ENCODE measurements at regions not wholly inside any gene's neighbourhood (a gene's known extent, or its start where the extent isn't known, plus 50 kb on each side); places are given as distances from the start of the nearest gene placed in this dataset.
"Not testable (repeated sequence)": the region's sequence is repeated elsewhere in the genome, so short reads cannot be mapped to it uniquely, and the experiment has no call there.

- H3K27me3 Mint-ChIP-seq (ENCODE audit: low read depth); H3K4me1 Mint-ChIP-seq (ENCODE audit: low read depth); H3K36me3 Mint-ChIP-seq (ENCODE audit: low read depth); H3K9me3 Mint-ChIP-seq (ENCODE audit: low read depth); H3K4me3 Mint-ChIP-seq (ENCODE audit: unreplicated experiment); H3K27ac Mint-ChIP-seq (ENCODE audit: unreplicated experiment); DNase-seq (ENCODE audit: low spot score): not testable (repeated sequence)
Measured at GRCh38 chr16:33583702-33584101, 124.3 kb downstream of the TP53TG3F start.

- not testable (repeated sequence) for DNase-seq (ENCODE audit: low spot score); H3K4me3 Mint-ChIP-seq (ENCODE audit: unreplicated experiment); H3K4me1 Mint-ChIP-seq (ENCODE audit: low read depth); H3K27me3 Mint-ChIP-seq (ENCODE audit: low read depth); H3K36me3 Mint-ChIP-seq (ENCODE audit: low read depth); H3K27ac Mint-ChIP-seq (ENCODE audit: unreplicated experiment); H3K9me3 Mint-ChIP-seq (ENCODE audit: low read depth)
Measured at GRCh38 chr16:33588589-33588988, 129.2 kb downstream of the TP53TG3F start.

GRCh38 chr16:33593344-33593743 is 133.9 kb downstream of the TP53TG3F start:
- DNase-seq (ENCODE audit: low spot score); H3K27ac Mint-ChIP-seq (ENCODE audit: unreplicated experiment); H3K27me3 Mint-ChIP-seq (ENCODE audit: low read depth); H3K36me3 Mint-ChIP-seq (ENCODE audit: low read depth); H3K9me3 Mint-ChIP-seq (ENCODE audit: low read depth); H3K4me1 Mint-ChIP-seq (ENCODE audit: low read depth); H3K4me3 Mint-ChIP-seq (ENCODE audit: unreplicated experiment): not testable (repeated sequence)

- DNase-seq (ENCODE audit: low spot score); H3K4me1 Mint-ChIP-seq (ENCODE audit: low read depth); H3K9me3 Mint-ChIP-seq (ENCODE audit: low read depth); H3K27me3 Mint-ChIP-seq (ENCODE audit: low read depth); H3K36me3 Mint-ChIP-seq (ENCODE audit: low read depth); H3K4me3 Mint-ChIP-seq (ENCODE audit: unreplicated experiment); H3K27ac Mint-ChIP-seq (ENCODE audit: unreplicated experiment): not testable (repeated sequence)
Measured at GRCh38 chr16:33595074-33595473, 135.7 kb downstream of the TP53TG3F start.

- not testable (repeated sequence) for H3K4me1 Mint-ChIP-seq (ENCODE audit: low read depth); H3K36me3 Mint-ChIP-seq (ENCODE audit: low read depth); H3K9me3 Mint-ChIP-seq (ENCODE audit: low read depth); H3K27ac Mint-ChIP-seq (ENCODE audit: unreplicated experiment); DNase-seq (ENCODE audit: low spot score); H3K4me3 Mint-ChIP-seq (ENCODE audit: unreplicated experiment); H3K27me3 Mint-ChIP-seq (ENCODE audit: low read depth)
Measured at GRCh38 chr16:33601029-33601428, 141.6 kb downstream of the TP53TG3F start.

GRCh38 chr16:33623535-33624077 is 164.2 kb downstream of the TP53TG3F start:
- H3K27me3 Mint-ChIP-seq (ENCODE audit: low read depth); H3K4me3 Mint-ChIP-seq (ENCODE audit: unreplicated experiment); H3K4me1 Mint-ChIP-seq (ENCODE audit: low read depth); DNase-seq (ENCODE audit: low spot score); H3K27ac Mint-ChIP-seq (ENCODE audit: unreplicated experiment); H3K36me3 Mint-ChIP-seq (ENCODE audit: low read depth): not testable (repeated sequence)
- H3K9me3 Mint-ChIP-seq (ENCODE audit: low read depth): peaks cover 12% of the 10 kb centered on the region

- not testable (repeated sequence) for DNase-seq (ENCODE audit: low spot score); H3K27me3 Mint-ChIP-seq (ENCODE audit: low read depth); H3K4me1 Mint-ChIP-seq (ENCODE audit: low read depth); H3K27ac Mint-ChIP-seq (ENCODE audit: unreplicated experiment); H3K4me3 Mint-ChIP-seq (ENCODE audit: unreplicated experiment); H3K36me3 Mint-ChIP-seq (ENCODE audit: low read depth)
- peaks cover 15% of the 10 kb centered on the region for H3K9me3 Mint-ChIP-seq (ENCODE audit: low read depth)
Measured at GRCh38 chr16:33628895-33629294, 169.5 kb downstream of the TP53TG3F start.

GRCh38 chr16:33631713-33632112 is 172.3 kb downstream of the TP53TG3F start:
- not testable (repeated sequence) for H3K4me3 Mint-ChIP-seq (ENCODE audit: unreplicated experiment); H3K27ac Mint-ChIP-seq (ENCODE audit: unreplicated experiment); H3K4me1 Mint-ChIP-seq (ENCODE audit: low read depth); H3K27me3 Mint-ChIP-seq (ENCODE audit: low read depth); DNase-seq (ENCODE audit: low spot score); H3K36me3 Mint-ChIP-seq (ENCODE audit: low read depth)
- H3K9me3 Mint-ChIP-seq (ENCODE audit: low read depth): peaks cover 14% of the 10 kb centered on the region

- not testable (repeated sequence) for H3K4me3 Mint-ChIP-seq (ENCODE audit: unreplicated experiment); H3K4me1 Mint-ChIP-seq (ENCODE audit: low read depth); H3K27ac Mint-ChIP-seq (ENCODE audit: unreplicated experiment); H3K36me3 Mint-ChIP-seq (ENCODE audit: low read depth); H3K27me3 Mint-ChIP-seq (ENCODE audit: low read depth); DNase-seq (ENCODE audit: low spot score)
- H3K9me3 Mint-ChIP-seq (ENCODE audit: low read depth): peaks cover 10% of the 10 kb centered on the region
Measured at GRCh38 chr16:33634057-33634456, 174.6 kb downstream of the TP53TG3F start.

- not testable (repeated sequence) for H3K36me3 Mint-ChIP-seq (ENCODE audit: low read depth); H3K9me3 Mint-ChIP-seq (ENCODE audit: low read depth); H3K4me1 Mint-ChIP-seq (ENCODE audit: low read depth); H3K27ac Mint-ChIP-seq (ENCODE audit: unreplicated experiment); H3K4me3 Mint-ChIP-seq (ENCODE audit: unreplicated experiment); DNase-seq (ENCODE audit: low spot score); H3K27me3 Mint-ChIP-seq (ENCODE audit: low read depth)
Measured at GRCh38 chr16:33636760-33637159, 177.3 kb downstream of the TP53TG3F start.

- H3K36me3 Mint-ChIP-seq (ENCODE audit: low read depth); H3K27ac Mint-ChIP-seq (ENCODE audit: unreplicated experiment); H3K9me3 Mint-ChIP-seq (ENCODE audit: low read depth); H3K27me3 Mint-ChIP-seq (ENCODE audit: low read depth); H3K4me1 Mint-ChIP-seq (ENCODE audit: low read depth); H3K4me3 Mint-ChIP-seq (ENCODE audit: unreplicated experiment); DNase-seq (ENCODE audit: low spot score): not testable (repeated sequence)
Measured at GRCh38 chr16:33643270-33643669, 183.9 kb downstream of the TP53TG3F start.

GRCh38 chr16:33643698-33644381 is 184.4 kb downstream of the TP53TG3F start:
- not testable (repeated sequence) for H3K27ac Mint-ChIP-seq (ENCODE audit: unreplicated experiment); H3K4me1 Mint-ChIP-seq (ENCODE audit: low read depth); H3K9me3 Mint-ChIP-seq (ENCODE audit: low read depth); H3K4me3 Mint-ChIP-seq (ENCODE audit: unreplicated experiment); H3K27me3 Mint-ChIP-seq (ENCODE audit: low read depth); DNase-seq (ENCODE audit: low spot score); H3K36me3 Mint-ChIP-seq (ENCODE audit: low read depth)

- H3K9me3 Mint-ChIP-seq (ENCODE audit: low read depth); DNase-seq (ENCODE audit: low spot score); H3K27me3 Mint-ChIP-seq (ENCODE audit: low read depth); H3K4me1 Mint-ChIP-seq (ENCODE audit: low read depth); H3K4me3 Mint-ChIP-seq (ENCODE audit: unreplicated experiment); H3K36me3 Mint-ChIP-seq (ENCODE audit: low read depth); H3K27ac Mint-ChIP-seq (ENCODE audit: unreplicated experiment): not testable (repeated sequence)
Measured at GRCh38 chr16:33646386-33646785, 187.0 kb downstream of the TP53TG3F start.
